Caco-2 (cell line): ENCODE measurements at regions not wholly inside any gene's neighbourhood (a gene's known extent, or its start where the extent isn't known, plus 50 kb on each side); places are given as distances from the start of the nearest gene placed in this dataset.

Experiments used
- BruUV-seq: library from RNA; stranded (reverse); fragments of 400-500 nt; replicated peaks from 2 replicates; lab custom pipeline; 2021; lab: Mats Ljungman, UMichigan
- CTCF ChIA-PET: fragments of 300-600 bp; sonication (Branson Sonifier 250); formaldehyde crosslinking; loops from one replicate; lab custom pipeline; 2022; ENCODE audit warnings: antibody characterized with exemption; lab: Charles Lee
- POLR2A ChIA-PET: fragments of 300-600 bp; sonication (Branson Sonifier 250); formaldehyde crosslinking; loops from one replicate; lab custom pipeline; 2022; ENCODE audit warnings: antibody characterized with exemption; lab: Charles Lee
- DNase-seq, 2 experiments: peaks; one replicate each; pipeline versions ENCODE4 v3.0.0 to v3.0.0-alpha.2; 2020 to 2022
- H3K27me3 ChIP-seq: replicated peaks from 2 replicates; pipeline ENCODE4 v1.6.0; 2011; ENCODE audit warnings: low read length; ENCODE audit not compliant: control insufficient read depth, insufficient read depth
- H3K36me3 ChIP-seq: 2 replicates; pipeline ENCODE4 v1.5.1; 2011; ENCODE audit warnings: low read length; ENCODE audit not compliant: control insufficient read depth, insufficient read depth
- H3K4me1 ChIP-seq: fragments of 250-450 bp; sonication (Bioruptor Pico); 2 replicates; pipeline ENCODE4 v1.5.1; 2020; ENCODE audit warnings: mild to moderate bottlenecking
- H3K4me3 ChIP-seq: 2 replicates; pipeline ENCODE4 v1.5.1; 2011; ENCODE audit warnings: low read depth, mild to moderate bottlenecking, control low read depth, low read length
- H3K9me3 ChIP-seq: fragments of 250-450 bp; sonication (Bioruptor Pico); 2 replicates; pipeline ENCODE4 v1.5.1; 2020; ENCODE audit warnings: mild to moderate bottlenecking, moderate library complexity
- H3K27ac Mint-ChIP-seq: one replicate; pipeline ENCODE4 v1.8.0; 2022; ENCODE audit warnings: mixed read lengths; ENCODE audit not compliant: unreplicated experiment
- H3K27me3 Mint-ChIP-seq: one replicate; pipeline ENCODE4 v1.8.0; 2022; ENCODE audit warnings: mixed read lengths; ENCODE audit not compliant: insufficient read depth, unreplicated experiment
- H3K36me3 Mint-ChIP-seq: one replicate; pipeline ENCODE4 v1.8.0; 2022; ENCODE audit warnings: mild to moderate bottlenecking, mixed read lengths; ENCODE audit not compliant: insufficient read depth, unreplicated experiment
- H3K4me1 Mint-ChIP-seq: one replicate; pipeline ENCODE4 v1.8.0; 2022; ENCODE audit warnings: low read depth, mixed read lengths; ENCODE audit not compliant: unreplicated experiment
- H3K4me3 Mint-ChIP-seq: one replicate; pipeline ENCODE4 v1.8.0; 2022; ENCODE audit warnings: mild to moderate bottlenecking, moderate library complexity, mixed read lengths; ENCODE audit not compliant: unreplicated experiment
- H3K9me3 Mint-ChIP-seq: one replicate; pipeline ENCODE4 v1.8.0; 2022; ENCODE audit warnings: mixed read lengths; ENCODE audit not compliant: unreplicated experiment
- CTCF ChIP-seq, 2 experiments: fragments of 200-600 bp in 1 of 2; IDR thresholded peaks; 1 replicate in 1 of 2; 2 replicates in 1 of 2; pipeline versions ENCODE4 v1.5.1 to v1.8.0; 2011 to 2022; ENCODE audit warnings: antibody characterized with exemption in 1 of 2, control low read depth in 1 of 2, inconsistent platforms in 1 of 2, low read depth in 1 of 2, low read length in 1 of 2, mild to moderate bottlenecking in 1 of 2, moderate library complexity in 1 of 2; ENCODE audit not compliant: insufficient read depth in 1 of 2, severe bottlenecking in 1 of 2, unreplicated experiment in 1 of 2
- intact Hi-C: fragments of 100-400 bp; cut with micrococcal nuclease; formaldehyde crosslinking; loops from one replicate; pipeline ENCODE4 v1.10.0; 2022; ENCODE audit not compliant: unreplicated experiment

- DNase-seq: no peak
- no peaks in the 10 kb centered on the region for H3K27me3 ChIP-seq
- no TSS peak for BruUV-seq
- Mint-ChIP-seq H3K27ac (no peak overlapping the region), H3K4me3 (no peak overlapping the region), H3K27me3 (peaks cover 3% of the 10 kb centered on the region), H3K36me3 (peaks cover 12% of the 10 kb centered on the region), H3K9me3 (peaks cover 10% of the 10 kb centered on the region), H3K4me1 (peaks cover 6% of the 10 kb centered on the region)
- ChIA-PET POLR2A (no interaction called here), CTCF (no interaction called here)
- intact Hi-C loops: no loop called here
- H3K4me1 ChIP-seq: no peaks in the 10 kb centered on the region
- H3K36me3 ChIP-seq: no peaks in the 10 kb centered on the region
- H3K4me3 ChIP-seq: no peak overlapping the region
- no peak for TF ChIP-seq CTCF (IDR thresholded peaks at IDR 0.05; ENCODE audit: insufficient read depth in 1 of 2, low read depth in 1 of 2, low read length in 1 of 2, severe bottlenecking in 1 of 2, unreplicated experiment in 1 of 2)
- H3K9me3 ChIP-seq: no peaks in the 10 kb centered on the region
Observed at GRCh38 chr2:240238201-240238600, 97.7 kb upstream of the OTOS start.

GRCh38 chr2:240238786-240239185, 98.3 kb upstream of the OTOS start:
- BruUV-seq: no TSS peak
- Mint-ChIP-seq H3K27me3 (peaks cover 3% of the 10 kb centered on the region), H3K27ac (no peak overlapping the region), H3K4me1 (peaks cover 6% of the 10 kb centered on the region), H3K4me3 (no peak overlapping the region), H3K9me3 (peaks cover 10% of the 10 kb centered on the region), H3K36me3 (peaks cover 12% of the 10 kb centered on the region)
- H3K27me3 ChIP-seq: no peaks in the 10 kb centered on the region
- H3K4me1 ChIP-seq: no peaks in the 10 kb centered on the region
- ChIA-PET POLR2A (no interaction called here), CTCF (no interaction called here)
- TF ChIP-seq CTCF (IDR thresholded peaks at IDR 0.05; ENCODE audit: insufficient read depth in 1 of 2, low read depth in 1 of 2, low read length in 1 of 2, severe bottlenecking in 1 of 2, unreplicated experiment in 1 of 2): no peak
- DNase-seq: no peak
- no peak overlapping the region for H3K4me3 ChIP-seq
- no peaks in the 10 kb centered on the region for H3K9me3 ChIP-seq
- intact Hi-C loops: no loop called here
- H3K36me3 ChIP-seq: no peaks in the 10 kb centered on the region

- intact Hi-C loops: no loop called here
- ChIA-PET CTCF (no interaction called here), POLR2A (no interaction called here)
- peaks cover 3% of the 10 kb centered on the region for H3K27me3 Mint-ChIP-seq
- H3K4me1 ChIP-seq: no peaks in the 10 kb centered on the region
- no TSS peak for BruUV-seq
- no peak overlapping the region for H3K4me3 Mint-ChIP-seq
- H3K36me3 Mint-ChIP-seq: peaks cover 14% of the 10 kb centered on the region
- no peaks in the 10 kb centered on the region for H3K27me3 ChIP-seq
- H3K9me3 ChIP-seq: no peaks in the 10 kb centered on the region
- H3K9me3 Mint-ChIP-seq: peaks cover 10% of the 10 kb centered on the region
- no peak overlapping the region for H3K4me3 ChIP-seq
- no peaks in the 10 kb centered on the region for H3K36me3 ChIP-seq
- no peak for TF ChIP-seq CTCF (IDR thresholded peaks at IDR 0.05; ENCODE audit: insufficient read depth in 1 of 2, low read depth in 1 of 2, low read length in 1 of 2, severe bottlenecking in 1 of 2, unreplicated experiment in 1 of 2)
- H3K4me1 Mint-ChIP-seq: peaks cover 6% of the 10 kb centered on the region
- no peak overlapping the region for H3K27ac Mint-ChIP-seq
- DNase-seq: no peak
Observed at GRCh38 chr2:240239325-240239724, 98.9 kb upstream of the OTOS start.
